Hematopoietic multipotent progenitor cell treated with erythropoietin and hydrocortisone succinate and interleukin-3 and kit ligand, for 4 days (in vitro differentiated cells): ENCODE measurements at regions not wholly inside any gene's neighbourhood (a gene's known extent, or its start where the extent isn't known, plus 50 kb on each side); places are given as distances from the start of the nearest gene placed in this dataset.

Source experiments
- DNase-seq: peaks from one replicate; pipeline ENCODE4 v3.0.0-alpha.2; 2015

DNA sequence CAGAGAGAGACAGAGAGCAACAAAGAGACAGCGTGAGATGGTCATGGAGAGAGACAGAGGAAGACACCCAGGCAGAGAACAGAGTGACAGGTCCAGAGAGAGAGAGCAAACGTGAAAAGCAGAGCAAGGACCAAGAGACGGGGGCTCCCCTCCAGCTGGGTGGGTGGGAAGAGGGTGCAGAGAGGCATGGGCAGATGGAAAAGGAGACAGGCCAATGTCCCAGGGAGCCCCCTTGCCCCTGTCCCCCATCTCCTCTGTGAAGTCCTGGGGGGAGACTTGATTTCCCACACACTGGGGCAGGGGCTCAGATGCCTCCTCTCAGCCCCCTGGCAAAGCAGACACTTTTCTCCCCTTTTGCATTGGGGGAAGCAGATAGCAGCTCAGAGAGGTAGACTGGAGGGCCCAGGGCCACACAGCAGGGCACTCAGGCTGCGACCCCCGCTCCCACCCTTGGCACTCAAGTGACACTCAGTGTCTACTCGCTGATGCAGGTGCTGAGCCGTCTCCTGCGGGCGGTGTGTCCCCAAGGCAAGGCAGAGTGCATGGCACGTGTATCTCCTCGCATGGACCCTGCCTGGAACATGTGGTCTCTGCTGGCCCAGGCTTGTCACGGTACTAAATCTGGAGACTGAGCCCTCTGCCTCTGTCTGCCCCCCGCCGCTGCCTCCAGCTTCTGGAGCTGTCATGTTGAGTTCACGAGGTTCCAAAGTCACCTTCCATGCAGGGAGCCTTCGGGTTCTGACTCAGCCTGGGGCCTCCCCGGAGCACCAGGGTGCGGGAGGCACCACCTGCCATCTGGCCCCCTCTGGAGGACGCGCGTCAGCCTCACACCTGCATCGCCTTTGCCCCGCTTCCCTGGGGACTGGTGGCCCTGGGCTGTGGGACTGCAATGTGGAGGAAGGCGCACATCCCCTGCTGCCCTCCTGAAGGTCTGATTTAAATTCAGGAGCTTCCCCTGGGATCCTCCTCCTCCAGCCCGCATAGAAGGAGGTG, 215.9 kb upstream of the GSE1 start:
- no peak for DNase-seq

DNA sequence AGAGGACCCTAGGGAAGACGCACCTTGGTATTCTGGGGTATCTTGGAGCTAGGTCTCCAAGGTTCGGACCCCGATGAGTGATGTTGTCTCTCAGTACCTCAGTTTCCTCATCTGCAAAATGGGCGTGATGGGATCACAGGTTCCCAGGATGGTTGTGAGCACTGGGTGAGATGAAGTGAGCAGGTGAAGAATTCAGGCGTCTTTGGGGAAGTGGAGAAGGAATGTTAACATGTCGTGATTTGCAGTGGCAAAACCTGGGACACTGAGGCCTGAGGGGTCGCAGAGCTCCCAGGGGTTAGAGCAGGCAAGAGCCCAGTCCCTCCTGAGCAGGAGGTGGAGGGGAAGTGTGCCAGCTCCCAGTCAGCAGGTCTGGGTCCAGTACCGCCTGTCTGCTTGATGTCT, 215.1 kb upstream of the GSE1 start:
- DNase-seq = no peak

GRCh38 chr16:85398688-85399582, 214.2 kb upstream of the GSE1 start:
- DNase-seq = no peak

DNA sequence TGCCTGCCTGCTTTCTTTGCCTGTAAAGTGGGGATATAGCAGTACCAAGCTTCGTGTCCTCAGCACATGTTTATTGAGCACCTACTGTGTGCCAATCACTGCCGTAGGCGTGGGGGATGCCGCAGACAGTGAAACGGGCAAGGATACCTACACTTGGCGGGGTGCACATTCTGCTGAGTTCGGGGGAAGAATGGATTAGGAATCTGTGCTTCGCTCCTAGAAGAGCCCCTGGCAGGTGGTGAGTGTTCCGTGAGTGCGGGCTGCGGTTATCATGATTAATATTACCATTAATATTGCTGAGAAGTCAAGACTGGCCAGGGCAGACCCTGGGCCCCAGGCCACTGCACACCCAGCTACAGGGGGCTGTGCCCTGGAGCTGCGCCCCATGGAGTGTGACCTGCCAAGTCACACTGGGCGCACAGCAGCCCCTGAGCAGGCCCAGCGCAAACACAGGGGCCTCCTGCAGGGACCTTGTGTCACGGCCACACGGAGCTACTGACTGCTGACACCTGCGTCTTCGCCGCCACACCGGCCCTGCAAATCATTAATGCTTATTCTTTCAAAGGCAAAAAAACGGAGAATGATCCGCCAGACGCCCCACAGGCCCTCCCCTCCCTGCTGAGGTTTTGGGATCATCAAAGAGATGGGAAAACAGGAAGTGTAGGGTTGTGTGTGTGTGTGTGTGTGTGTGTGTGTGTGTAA, 213.4 kb upstream of the GSE1 start:
- no peak for DNase-seq

DNA sequence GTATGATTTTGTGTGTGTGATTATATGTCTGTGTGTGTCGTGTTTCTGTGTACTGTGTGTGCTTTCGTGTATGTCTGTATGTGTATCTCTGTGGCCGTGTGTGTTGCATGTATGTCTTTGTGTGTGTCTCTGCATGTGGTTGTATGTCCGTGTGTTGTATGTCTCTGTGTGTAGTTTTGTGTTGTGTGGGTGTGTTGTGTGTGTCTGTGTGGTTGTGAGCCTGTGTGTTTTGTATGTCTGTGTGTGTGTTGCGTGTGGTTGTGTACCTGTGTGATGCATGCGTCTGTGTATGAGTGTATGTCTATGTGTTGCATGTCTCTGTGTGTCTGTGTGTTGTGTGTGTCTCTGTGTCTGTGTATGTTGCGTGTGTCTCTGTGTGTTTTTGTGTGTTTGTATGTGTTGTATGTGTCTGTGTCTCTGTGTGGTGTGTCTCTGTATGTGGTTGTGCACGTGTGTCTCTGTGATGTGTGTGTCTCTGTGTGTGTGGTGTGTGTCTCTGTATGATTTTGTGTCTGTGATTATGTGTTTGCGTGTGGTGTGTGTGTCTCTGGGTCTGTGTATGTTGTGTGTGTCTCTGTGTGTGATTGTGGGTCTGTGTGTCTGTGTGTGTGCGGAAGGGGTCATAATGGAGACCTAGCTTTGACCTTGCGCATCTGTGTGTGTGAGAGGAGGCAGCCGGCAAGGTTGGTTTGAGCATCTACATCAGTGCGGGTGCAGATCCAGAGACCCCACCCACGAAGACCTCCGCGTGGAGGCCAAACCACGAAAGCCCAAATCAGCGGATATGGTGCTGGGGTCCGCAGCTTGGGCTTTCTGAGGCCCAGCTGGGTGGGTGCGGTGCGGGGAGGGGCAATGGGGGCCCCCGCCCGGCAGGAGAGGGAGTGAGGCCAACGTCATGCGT, 212.6 kb upstream of the GSE1 start:
- no peak for DNase-seq

- DNase-seq = no peak
These were observed 211.7 kb upstream of the GSE1 start for GRCh38 chr16:85401370-85401916.

DNA sequence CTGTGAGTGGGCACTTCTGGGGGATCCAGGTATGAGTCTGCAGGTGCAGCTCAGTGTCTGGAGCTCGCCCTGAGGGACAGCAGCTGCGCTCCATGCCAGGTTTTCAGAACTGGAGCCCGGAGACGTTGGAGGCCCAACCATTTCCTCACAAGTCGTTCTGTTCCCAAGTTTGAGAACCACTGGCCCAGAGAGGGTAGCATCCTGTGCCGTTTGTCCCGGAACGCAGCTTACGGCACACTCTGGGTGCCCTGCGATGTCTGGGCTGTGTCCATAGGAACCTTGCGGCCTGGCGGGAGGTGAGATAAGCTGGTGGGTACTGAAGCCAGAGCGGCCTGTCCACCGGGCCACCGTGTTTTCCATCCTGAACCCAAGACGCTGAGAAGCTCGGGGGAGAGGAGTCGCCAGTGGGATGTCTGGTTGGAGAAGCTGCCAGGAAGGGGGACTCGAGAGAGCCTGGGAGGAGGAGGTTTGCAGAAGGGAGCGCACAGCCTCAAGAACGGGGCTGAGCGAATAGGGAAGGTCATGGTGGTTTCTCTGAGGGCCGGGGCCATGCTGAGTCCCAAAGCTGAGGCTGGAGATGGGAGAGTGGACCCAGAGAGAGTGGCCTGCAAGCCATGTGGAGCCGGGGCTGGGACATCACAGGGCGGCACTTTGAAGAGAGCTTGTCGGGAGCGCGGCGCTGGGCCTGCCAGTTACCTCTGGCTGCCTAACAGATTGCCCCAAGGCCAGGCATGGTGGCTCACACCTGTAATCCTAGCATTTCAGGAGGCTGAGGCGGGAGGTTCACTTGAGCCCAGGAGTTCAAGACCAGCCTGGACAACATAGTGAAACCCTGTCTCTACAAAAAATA, 211.0 kb upstream of the GSE1 start:
- no peak for DNase-seq

DNA sequence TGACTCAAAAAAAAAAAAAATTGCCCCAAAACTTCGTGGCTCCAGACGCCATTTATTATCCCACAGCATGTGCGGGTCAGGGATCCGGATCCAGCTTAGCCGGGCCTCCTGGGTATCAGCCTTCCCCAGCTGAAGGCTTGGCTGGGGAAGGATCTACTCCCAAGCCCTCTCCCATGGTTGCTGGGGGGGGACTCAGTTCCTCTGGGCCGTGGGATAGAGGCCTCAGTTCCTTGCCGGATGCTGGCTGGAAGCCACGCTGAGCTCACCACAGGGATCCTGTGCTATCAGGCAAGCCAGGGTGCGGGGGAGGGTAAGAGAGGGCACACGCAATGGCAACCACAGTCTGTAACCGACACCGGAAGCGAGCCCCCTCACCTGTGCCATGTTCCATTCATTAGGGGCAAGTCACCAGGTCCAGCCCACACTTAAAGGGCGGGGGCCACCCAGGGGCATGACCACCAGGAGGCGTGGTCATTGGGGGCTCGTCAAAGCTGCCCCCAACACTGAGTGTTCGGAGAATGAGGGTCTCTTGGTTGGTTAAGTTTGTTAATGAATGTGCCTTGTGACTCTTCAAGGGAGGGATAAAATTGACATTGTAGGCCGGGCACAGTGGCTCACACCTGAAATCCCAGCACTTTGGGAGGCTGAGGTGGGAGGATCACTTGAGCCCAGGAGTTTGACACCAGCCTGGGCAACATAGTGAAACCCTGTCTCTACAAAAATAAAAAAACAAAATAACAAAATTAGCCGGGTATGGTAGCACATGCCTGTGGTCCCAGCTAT, 210.0 kb upstream of the GSE1 start:
- peak; percentile 94 for DNase-seq

DNA sequence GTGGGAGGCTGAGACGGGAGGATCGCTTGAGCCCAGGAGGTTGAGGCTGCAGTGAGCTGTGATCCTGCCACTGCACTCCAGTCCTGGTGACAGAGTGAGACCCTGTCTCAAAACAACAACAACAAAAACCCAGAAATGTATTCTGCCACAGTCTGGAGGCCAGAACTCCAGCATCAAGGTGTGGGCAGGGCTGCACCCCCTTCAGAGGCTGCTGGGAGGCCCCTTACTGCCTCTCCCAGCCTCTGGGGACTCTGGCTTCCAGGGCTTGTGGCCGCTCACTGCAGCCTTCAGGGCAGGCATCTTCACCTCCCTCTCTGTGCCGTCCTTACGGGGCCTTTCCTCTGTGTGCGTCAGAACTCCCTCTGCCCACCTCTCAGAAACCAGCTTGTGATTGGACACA, 209.4 kb upstream of the GSE1 start:
- no peak for DNase-seq

DNA sequence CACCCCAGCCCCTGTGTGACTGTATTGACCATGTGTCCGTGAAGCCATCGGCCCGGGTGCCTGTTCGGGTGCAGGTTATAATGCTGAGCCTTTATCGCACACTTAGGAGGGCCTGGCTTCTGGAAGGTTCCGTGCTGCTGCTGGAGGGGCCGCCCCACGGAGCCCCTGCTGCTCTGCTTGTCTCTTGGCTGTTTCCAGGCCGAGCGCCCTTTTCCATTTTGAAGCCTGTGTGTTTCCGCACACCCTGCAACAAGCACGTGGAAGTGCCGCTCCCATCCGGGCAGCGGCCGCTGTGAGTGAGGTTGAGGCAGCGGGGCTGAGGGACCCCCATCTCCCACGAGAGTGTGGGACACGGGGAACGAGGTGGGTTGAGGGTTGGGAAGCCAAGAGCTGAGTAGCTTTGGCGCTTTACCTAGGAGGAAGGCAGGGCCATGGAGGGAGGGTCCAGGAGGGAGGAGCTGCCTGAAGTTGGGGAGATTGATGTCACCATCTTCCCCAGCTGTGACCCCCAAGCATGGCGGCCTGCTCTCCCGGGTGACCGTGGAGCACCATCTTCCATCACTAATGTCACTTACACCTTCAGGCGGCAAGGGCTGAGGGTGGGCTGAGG, 200.1 kb upstream of the GSE1 start:
- no peak for DNase-seq

- no peak for DNase-seq
These were observed 199.1 kb upstream of the GSE1 start for GRCh38 chr16:85413691-85414663.

DNA sequence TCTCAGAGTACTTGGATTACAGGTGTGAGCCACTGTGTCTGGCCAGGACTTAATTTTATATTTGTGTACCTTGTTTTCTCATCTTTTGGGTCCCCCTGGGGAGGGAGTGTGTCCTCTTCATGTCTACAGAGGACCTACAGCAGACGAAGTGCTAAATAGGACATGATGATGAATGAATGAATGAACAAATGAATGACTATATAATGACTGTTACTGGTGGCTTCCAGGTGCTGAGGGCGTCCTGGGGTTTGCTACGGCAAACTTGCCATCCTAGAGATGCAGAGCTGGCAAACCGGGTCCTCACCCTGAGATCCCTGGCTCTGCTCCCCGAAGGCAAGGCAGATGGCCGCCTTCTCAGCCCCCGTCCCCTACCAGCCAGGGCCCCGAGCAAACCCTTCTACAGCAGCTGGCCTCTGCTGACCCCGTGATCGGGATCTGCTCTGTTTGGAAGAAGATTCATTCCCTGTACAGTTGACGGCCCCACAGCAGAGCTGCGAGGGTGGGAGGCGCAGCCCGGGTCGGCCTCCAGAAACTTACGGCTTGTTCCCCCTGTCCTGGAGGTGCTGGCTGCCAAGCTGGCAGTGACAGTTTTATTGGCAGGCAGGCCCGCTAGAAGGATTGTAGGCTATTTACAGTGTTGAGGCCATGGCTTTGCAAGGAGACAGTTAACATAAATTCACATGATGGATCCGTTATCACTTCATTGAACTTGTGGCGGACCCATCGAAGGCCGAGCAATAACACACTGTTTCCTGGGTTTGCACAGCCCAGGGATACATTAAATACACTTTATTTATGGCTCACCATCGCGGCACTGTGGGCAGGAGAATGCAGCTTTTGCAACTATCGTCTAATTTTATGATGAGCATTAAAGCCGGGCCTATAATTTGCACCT, 197.7 kb upstream of the GSE1 start:
- DNase-seq = no peak

DNA sequence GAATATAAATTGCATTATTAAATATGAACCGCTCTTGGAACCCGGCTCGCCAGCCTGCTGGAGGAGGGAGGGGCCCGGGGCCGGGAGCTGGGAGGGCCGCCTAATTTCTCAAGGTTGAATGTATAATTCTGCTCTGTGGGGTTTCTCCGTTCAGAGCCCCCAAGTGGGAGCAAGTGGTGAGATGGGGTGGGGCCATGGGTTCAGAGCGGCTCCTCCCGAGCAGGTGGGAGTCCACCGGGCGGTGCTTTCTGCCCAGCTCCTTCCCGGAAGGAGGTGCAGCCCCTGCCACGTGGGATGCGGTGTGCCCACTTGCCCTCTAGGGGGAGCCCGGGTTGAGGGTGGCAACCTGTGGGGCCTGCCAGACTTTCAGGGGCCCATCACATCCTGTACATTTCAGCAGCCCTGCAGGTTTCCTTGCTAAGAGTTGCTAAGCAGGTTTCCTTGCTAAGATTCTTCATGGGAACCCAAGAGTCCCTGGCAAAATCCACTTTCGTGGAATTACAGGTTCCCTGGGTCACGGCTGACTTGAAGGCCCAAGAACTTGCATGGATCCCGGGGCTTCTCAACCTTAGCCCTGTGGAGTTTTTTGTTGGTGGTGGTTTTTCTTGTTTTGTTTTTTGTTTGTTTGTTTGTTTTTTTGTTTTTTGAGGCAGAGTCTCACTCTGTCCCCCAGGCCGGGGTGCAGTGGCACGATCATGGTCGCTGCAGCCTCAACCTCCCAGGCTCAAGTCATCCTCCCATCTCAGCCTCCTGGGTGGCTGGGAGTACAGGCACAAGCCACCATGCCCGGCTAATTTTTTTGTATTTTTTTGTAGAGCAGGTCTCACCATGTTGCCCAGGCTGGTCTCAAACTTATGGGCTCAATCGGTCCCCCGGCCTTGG, 196.7 kb upstream of the GSE1 start:
- DNase-seq = peak; percentile 94

DNA sequence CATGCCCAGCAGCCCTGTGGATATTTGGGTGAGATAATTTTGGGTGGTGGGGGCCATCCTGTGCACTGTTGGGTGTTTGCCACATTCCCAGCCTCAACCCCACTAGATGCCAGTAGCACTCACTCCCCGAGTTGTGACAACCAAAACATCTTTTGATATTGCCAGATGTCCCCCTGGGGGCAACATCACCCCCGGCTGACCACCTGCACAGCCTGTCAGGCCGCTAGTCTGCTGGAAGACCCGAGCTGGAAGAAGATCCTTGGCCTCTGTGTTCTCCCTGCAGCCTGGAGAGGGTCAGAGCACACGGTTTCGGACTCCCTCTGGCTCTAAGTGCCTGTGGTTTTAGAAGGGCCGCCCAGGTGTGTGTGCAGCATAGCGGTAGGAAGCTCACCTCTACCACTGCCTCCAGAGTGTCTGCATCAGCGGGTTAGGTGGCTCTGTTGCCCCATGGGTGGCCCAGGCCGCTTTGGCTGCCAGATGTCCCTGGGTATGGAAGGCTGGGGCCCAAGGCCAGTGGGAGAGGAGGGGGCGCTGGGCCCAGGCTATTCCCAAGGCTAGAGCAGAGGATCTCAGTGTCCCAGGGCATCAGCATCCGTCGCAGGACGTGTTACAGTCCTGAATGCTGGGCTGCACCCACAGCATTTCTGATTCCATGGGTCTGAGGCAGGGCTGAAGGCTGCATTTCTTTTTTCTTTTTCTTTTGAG, 195.8 kb upstream of the GSE1 start:
- DNase-seq = no peak

- no peak for DNase-seq
These were observed 194.1 kb upstream of the GSE1 start for GRCh38 chr16:85418978-85419491.
